ENCODE measurements at regions not wholly inside any gene's neighbourhood (a gene's known extent, or its start where the extent isn't known, plus 50 kb on each side); places are given as distances from the start of the nearest gene placed in this dataset.

DNA sequence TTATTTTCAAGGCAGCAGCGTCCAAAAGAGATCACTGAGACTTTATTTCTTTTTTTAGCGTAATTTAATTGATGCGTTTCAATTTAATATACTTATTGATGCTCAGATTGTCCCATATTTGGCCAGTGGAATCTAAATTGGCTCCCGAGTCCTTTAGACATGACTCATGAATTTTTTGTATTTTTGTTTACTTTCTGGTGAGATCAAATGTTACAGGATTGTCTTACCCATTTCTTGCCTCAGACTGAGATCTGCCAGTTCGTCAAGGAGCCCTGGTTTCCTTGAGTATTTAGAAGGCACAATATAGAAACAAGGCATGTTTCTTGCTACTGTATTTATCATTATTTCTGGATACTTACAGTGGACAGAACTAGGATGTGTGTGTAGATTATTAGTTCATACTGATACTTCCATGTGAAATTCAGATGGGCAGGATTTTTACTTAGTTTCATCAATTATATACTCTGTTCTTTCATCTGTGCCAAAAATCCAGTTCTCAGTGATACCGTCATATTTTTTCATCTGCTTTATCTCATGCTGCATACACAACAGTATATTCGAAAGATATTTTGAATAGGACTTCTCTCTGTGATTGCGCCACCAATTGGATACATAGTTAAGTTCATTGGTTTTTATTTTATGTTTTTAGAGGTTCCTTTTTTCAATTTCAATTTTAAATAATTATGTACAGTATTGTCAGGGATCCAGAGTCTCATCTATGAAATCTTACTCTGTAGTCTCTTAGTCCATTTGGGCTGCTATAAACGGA, 436.9 kb upstream of the C2CD4B start:
- Mint-ChIP-seq H3K4me3 (no peak overlapping the region), H3K27ac (no peak overlapping the region), H3K36me3 (no peaks in the 10 kb centered on the region), H3K4me1 (ENCODE audit: low read depth) (no peaks in the 10 kb centered on the region), H3K27me3 (peaks cover 2% of the 10 kb centered on the region), H3K9me3 (ENCODE audit: low read depth) (no peaks in the 10 kb centered on the region)

DNA sequence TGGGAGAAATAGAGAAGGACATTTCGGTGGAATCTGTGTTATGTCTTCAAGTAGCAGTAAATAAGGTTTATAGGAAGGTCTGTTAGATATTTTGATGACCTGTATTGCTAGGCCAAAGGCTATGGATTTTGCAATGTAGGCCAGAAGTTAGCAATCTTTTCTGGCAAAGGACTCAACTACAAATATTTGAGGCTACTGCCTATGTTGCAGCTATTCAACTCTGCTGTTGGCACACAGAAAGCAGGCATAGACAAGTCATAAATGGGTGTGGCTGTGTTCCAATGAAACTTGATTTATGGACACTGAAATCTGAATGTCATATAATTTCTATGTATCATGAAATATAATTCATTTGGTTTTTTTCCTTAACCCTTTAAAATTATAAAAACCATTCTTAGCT, 438.7 kb upstream of the C2CD4B start:
- Mint-ChIP-seq H3K4me3 (no peak overlapping the region), H3K27me3 (peaks cover 3% of the 10 kb centered on the region), H3K36me3 (no peaks in the 10 kb centered on the region), H3K9me3 (ENCODE audit: low read depth) (no peaks in the 10 kb centered on the region), H3K4me1 (ENCODE audit: low read depth) (no peaks in the 10 kb centered on the region), H3K27ac (no peak overlapping the region)

DNA sequence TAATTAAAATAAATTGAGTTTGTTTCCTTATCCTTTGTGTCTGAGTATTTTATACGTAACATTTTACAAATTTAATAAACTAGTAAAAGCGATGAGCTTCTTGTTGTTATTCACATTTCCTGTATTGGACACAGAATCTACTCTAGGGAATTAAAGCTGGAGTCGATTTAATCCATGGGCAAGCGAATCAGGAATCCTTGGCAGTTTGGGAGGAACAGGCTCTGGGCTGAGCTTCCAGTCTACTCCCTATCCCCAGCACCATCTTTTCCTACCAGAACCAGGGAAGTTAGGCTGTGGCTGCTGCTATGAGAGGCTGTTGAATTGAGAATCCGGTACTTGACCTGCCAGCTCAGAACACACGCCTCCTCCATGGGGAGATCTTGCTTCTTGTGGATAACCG, 437.3 kb upstream of the TPM1 start:
- Mint-ChIP-seq H3K36me3 (no peaks in the 10 kb centered on the region), H3K27ac (no peak overlapping the region), H3K4me1 (ENCODE audit: low read depth) (no peaks in the 10 kb centered on the region), H3K9me3 (ENCODE audit: low read depth) (no peaks in the 10 kb centered on the region), H3K4me3 (no peak overlapping the region), H3K27me3 (peaks cover 2% of the 10 kb centered on the region)

DNA sequence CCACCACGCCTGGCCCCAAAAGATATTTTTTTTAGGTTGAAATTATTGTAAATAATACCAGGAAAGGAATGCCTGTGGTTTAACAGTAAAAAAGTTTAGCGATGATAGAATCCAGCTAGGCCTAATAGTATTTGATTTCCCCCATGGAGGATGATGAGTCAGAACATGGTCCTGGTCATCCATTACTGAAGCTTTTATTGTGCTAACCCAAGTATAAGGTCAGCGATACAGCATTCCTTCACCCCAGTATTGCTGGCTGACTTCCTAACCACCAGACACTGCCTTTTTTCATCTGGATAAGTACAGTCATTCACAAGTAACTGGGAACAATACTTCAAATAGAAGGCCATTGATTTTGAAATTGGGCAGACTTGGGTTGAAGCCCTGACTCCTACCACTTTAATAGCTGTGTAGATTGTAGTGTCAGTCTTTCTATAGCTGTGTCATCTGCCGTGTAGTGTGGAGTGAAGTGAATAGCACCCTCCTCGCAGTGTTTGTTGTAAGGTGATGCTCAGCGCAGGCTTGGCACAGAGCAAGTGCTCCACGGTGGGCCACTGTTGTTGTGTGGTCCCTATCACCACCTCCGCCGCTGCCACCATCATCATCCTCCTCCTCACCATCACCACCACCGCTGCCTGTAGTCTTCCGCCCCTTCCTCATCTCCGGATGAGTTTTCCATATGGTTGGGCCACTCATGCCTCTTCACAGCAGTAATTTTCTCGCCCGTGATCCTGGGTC, 436.0 kb upstream of the TPM1 start:
- Mint-ChIP-seq H3K4me3 (no peak overlapping the region), H3K27me3 (peaks cover 3% of the 10 kb centered on the region), H3K4me1 (ENCODE audit: low read depth) (no peaks in the 10 kb centered on the region), H3K27ac (no peak overlapping the region), H3K36me3 (no peaks in the 10 kb centered on the region), H3K9me3 (ENCODE audit: low read depth) (no peaks in the 10 kb centered on the region)

DNA sequence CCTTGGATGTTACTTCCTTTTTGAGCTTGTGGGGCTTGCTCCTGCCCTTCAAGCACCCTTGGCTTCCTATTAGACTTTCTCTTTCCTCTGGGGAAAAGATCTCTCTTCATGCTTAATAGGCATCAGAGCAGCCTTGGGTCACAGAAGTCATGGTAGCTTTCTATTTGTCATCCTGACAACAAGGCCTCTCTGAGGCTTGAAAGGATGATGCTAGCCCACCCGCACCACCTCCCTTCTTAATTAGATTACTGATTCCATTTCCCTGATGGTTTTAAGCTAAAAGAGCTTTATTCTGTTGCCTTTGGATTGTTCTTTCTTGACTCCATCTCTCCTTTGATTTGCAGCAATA, 435.5 kb upstream of the TPM1 start:
- Mint-ChIP-seq H3K4me3 (no peak overlapping the region), H3K36me3 (no peaks in the 10 kb centered on the region), H3K27ac (no peak overlapping the region), H3K27me3 (peaks cover 5% of the 10 kb centered on the region), H3K9me3 (ENCODE audit: low read depth) (no peaks in the 10 kb centered on the region), H3K4me1 (ENCODE audit: low read depth) (no peaks in the 10 kb centered on the region)

DNA sequence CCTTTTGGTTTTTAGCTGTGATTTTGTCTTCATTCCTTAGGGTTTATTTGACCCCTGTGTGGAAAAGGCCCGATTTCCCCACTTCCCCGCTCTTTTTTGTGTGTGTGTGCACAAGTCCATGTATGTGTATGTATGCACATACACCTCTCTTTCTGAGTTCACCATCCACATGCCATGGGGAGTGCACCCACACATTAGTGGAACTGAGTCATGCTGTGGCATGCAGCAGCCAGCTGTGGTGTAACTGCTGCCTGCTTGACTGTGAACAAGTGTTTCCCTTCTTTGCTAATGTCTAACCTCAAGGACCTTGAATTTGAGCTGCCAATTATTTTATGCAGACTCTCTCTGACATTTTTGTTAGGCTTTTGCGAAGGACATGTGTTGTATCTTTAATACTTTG, 434.9 kb upstream of the TPM1 start:
- Mint-ChIP-seq H3K27me3 (peaks cover 5% of the 10 kb centered on the region), H3K9me3 (ENCODE audit: low read depth) (no peaks in the 10 kb centered on the region), H3K36me3 (no peaks in the 10 kb centered on the region)

DNA sequence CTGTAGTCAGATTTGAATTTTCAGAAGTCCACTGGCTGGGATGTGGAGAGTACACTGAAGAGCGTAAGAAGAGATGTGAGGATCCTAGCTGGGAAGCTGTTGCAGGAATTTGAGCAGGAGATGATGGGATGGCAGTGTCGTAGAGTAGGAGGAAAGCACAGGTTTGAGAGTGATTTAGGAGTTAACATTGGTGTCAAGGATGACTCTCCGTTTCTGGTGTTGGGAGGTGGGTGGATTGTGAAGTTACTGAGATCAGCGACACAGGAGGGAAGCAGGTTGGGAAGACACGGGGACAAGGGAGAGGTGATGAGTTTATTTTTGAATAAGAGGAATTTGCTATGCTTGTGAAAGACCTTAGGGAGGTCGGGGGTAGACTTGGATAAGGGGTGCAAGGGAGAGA, 434.2 kb upstream of the TPM1 start:
- H3K4me1 Mint-ChIP-seq (ENCODE audit: low read depth): no peaks in the 10 kb centered on the region
- H3K27ac Mint-ChIP-seq: no peak overlapping the region
- H3K36me3 Mint-ChIP-seq: no peaks in the 10 kb centered on the region
- no peaks in the 10 kb centered on the region for H3K9me3 Mint-ChIP-seq (ENCODE audit: low read depth)
- peaks cover 5% of the 10 kb centered on the region for H3K27me3 Mint-ChIP-seq
- no peak overlapping the region for H3K4me3 Mint-ChIP-seq

More for the DNA sequence above, 434.9 kb upstream of the TPM1 start:
- H3K4me1 Mint-ChIP-seq (ENCODE audit: low read depth): no peaks in the 10 kb centered on the region
- H3K4me3 Mint-ChIP-seq: no peak overlapping the region
- H3K27ac Mint-ChIP-seq: no peak overlapping the region

DNA sequence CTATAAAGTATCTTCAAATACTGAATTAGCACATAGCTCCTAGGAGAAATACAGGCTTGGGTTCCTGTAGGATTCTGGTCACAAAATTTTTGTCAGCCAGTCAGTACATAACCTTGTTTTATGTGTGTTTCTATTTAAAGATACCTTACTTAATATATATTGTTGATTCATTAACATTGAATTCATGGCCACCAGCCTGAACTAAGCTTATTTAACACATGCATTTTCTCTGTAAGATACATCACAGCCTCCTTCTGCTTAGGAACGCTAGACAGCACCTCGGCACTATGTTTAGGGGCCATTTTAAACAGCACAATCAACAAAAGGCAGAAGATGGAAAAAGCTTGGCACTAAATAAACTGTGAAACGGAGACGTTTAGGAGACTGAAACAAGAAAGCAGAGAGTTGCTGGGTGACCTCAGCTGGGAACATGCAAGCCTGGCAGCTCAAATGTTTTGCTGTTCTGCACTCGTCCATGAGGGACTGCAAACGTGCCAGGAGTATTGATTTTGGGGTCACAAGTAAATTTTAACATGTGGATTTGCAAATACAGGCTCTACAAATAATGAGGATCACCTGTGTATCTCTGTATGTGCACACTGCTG, 432.2 kb upstream of the TPM1 start:
- Mint-ChIP-seq H3K27me3 (peaks cover 5% of the 10 kb centered on the region), H3K9me3 (ENCODE audit: low read depth) (no peaks in the 10 kb centered on the region), H3K4me3 (no peak overlapping the region), H3K27ac (no peak overlapping the region), H3K4me1 (ENCODE audit: low read depth) (no peaks in the 10 kb centered on the region), H3K36me3 (no peaks in the 10 kb centered on the region)

DNA sequence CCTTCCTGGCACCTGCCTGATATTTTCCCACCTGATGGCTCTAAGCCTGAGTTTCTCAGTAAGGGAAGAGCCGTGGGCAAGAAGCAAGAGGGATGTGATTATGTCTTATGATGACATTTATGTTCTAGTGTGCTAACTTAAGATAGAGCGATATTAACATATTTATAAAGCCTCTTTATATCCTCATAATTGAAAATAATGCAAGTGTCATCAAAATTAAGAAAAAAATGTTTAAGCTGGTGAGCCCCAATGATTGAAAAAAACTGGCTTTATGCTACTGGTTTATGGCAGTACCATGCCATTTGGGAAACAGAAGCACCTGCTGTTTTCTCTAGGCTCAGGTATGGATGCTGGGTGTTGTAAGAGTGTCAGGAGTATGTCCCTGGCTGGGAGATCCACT, 431.5 kb upstream of the TPM1 start:
- no peaks in the 10 kb centered on the region for H3K4me1 Mint-ChIP-seq (ENCODE audit: low read depth)
- peaks cover 5% of the 10 kb centered on the region for H3K27me3 Mint-ChIP-seq
- H3K36me3 Mint-ChIP-seq: no peaks in the 10 kb centered on the region
- H3K9me3 Mint-ChIP-seq (ENCODE audit: low read depth): no peaks in the 10 kb centered on the region
- H3K4me3 Mint-ChIP-seq: no peak overlapping the region
- no peak overlapping the region for H3K27ac Mint-ChIP-seq

DNA sequence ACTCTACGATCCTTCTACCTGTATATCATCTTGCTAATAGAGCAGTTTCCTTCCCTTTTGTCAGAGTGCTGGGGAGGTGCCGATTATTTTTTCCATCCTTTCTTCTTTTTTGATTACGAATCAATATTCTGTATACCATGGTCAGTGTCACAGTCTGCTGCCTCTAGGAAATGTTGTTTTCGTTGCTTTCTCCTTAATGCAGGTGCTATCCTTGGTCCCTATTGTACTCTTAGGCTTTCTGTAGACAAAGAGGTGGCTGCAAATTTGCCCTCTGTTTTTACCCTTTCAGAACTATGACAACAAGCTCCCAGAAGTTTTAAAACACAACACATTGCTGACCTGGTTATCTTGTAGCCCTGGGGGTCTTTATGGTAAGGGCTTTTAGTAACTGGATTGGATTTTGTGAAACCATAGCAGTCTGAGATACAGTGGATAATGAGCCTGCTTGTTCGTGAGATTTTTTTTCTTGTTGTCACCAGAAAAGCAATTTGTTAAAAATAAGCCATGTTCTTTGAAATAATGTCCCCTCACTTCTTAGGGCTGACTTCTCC, 430.3 kb upstream of the TPM1 start:
- Mint-ChIP-seq H3K27ac (no peak overlapping the region), H3K9me3 (ENCODE audit: low read depth) (no peaks in the 10 kb centered on the region), H3K27me3 (peaks cover 5% of the 10 kb centered on the region), H3K36me3 (no peaks in the 10 kb centered on the region), H3K4me3 (no peak overlapping the region), H3K4me1 (ENCODE audit: low read depth) (no peaks in the 10 kb centered on the region)

DNA sequence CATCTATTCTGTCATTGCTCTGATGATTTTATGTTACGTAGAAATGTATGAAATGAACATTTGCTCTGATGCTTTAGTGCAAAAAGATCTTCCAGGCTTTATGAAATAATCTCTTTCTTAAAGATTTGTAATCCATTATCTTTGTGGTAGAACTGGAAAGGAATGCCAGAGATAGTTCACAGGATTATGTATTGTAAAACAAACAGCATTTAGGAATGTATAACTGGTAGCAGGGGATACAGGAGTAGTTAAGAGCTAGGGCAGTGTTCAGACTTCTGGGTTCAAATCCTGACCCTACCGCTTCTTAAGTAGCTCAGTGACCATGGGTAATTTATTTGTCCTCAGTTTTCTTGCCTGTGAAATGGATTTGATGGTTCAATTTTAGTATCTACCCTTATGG, 429.8 kb upstream of the TPM1 start:
- H3K27ac Mint-ChIP-seq: no peak overlapping the region
- no peaks in the 10 kb centered on the region for H3K4me1 Mint-ChIP-seq (ENCODE audit: low read depth)
- H3K9me3 Mint-ChIP-seq (ENCODE audit: low read depth): no peaks in the 10 kb centered on the region
- H3K4me3 Mint-ChIP-seq: no peak overlapping the region
- H3K36me3 Mint-ChIP-seq: no peaks in the 10 kb centered on the region
- peaks cover 5% of the 10 kb centered on the region for H3K27me3 Mint-ChIP-seq

DNA sequence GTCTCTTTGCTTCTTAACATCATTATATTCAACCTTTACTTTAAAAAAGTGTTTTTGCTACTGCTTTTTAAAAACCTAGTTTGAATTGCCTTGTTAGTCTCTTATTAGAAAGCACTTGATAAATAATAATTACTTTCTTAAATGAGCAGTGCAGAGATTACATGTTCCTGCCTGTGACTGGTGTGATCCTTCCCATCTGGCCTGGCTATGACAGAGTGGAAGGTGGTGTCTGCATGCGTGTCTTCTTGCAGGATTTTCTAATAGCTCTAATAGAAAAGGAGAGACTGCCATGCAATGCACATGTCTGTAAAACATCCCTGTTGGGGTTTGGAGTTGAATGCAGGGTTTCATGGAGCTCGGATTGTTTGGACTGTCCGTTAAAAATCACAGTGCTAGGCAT, 425.8 kb upstream of the TPM1 start:
- no peaks in the 10 kb centered on the region for H3K9me3 Mint-ChIP-seq (ENCODE audit: low read depth)
- no peaks in the 10 kb centered on the region for H3K36me3 Mint-ChIP-seq
- no peak overlapping the region for H3K4me3 Mint-ChIP-seq
- no peaks in the 10 kb centered on the region for H3K4me1 Mint-ChIP-seq (ENCODE audit: low read depth)
- H3K27me3 Mint-ChIP-seq: peaks cover 1% of the 10 kb centered on the region
- no peak overlapping the region for H3K27ac Mint-ChIP-seq

DNA sequence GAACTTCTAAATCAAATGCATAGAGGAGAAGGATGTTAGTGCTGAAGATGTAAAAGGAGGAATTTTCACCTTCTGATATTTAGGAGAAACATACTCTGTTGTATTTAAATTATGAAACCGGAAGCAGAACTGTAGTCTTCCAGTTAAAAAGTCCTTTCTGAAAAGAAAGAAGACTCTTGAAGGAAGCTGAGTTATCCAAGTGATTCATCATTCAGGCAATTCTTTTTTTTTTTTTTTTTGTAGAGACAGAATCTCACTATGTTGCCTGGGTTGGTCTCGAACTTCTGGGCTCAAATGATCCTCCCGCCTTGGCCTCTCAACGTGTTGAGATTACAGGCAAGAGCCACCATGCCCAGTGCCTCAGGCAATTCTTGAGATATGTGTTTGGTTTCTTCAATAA, 424.8 kb upstream of the TPM1 start:
- no peak overlapping the region for H3K27ac Mint-ChIP-seq
- no peaks in the 10 kb centered on the region for H3K9me3 Mint-ChIP-seq (ENCODE audit: low read depth)

DNA sequence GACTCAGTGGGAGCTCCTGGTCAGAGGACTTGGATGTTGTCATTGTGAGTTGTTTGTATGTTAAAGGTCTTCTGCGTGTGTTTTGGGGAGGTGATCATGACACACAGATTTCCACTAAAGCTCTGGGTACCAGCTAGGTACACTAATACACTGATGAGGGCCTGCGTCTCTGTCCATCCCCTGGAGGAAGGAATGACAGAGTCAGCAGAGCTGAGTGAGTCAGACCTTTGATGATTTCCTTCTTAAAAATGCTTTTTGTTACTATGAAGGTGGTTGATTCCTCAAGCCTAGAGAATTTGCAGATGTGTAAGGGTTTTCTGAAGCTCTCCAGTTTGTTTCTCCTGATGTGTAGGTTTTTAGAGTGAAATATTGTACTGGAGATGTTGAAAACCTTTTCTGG, 424.1 kb upstream of the TPM1 start:
- H3K27ac Mint-ChIP-seq: no peak overlapping the region
- H3K9me3 Mint-ChIP-seq (ENCODE audit: low read depth): no peaks in the 10 kb centered on the region
- H3K27me3 Mint-ChIP-seq: no peaks in the 10 kb centered on the region
- H3K36me3 Mint-ChIP-seq: no peaks in the 10 kb centered on the region
- H3K4me3 Mint-ChIP-seq: no peak overlapping the region
- no peaks in the 10 kb centered on the region for H3K4me1 Mint-ChIP-seq (ENCODE audit: low read depth)

More for the DNA sequence above, 424.8 kb upstream of the TPM1 start:
- Mint-ChIP-seq H3K27me3 (no peaks in the 10 kb centered on the region), H3K36me3 (no peaks in the 10 kb centered on the region), H3K4me3 (no peak overlapping the region), H3K4me1 (ENCODE audit: low read depth) (no peaks in the 10 kb centered on the region)

DNA sequence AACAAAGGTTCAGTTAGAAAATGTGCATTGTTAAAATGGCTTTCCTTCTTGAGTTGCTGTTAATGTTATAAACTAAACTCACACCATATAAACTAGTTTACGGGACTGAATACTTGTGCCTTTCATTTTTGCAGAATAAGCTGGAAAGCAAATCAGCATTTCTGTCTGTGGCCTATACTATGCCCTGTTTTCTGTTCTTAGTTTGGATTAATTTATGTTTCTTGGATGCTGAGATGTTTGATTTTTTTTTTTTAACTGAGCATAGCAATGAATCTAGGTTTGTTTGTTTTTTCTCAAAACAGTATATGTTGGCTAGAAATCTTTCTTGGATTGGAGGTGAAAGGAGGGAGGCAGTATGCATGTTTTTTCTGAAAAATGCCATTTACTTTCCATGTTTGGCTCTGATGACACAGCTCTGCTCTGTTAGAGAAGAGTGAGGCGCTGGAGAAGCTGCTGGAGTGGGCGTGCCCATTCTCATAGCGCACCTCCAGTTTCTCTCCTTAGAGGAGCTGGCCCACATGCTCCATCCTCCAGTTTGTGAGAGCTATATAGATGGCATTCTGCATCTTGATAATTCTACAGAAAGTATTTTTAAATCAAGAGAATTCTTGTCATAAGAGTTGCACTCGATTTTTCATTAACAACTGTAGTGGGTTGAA, 423.6 kb upstream of the TPM1 start:
- no peaks in the 10 kb centered on the region for H3K4me1 Mint-ChIP-seq (ENCODE audit: low read depth)
- no peak overlapping the region for H3K27ac Mint-ChIP-seq
- no peaks in the 10 kb centered on the region for H3K27me3 Mint-ChIP-seq
- H3K4me3 Mint-ChIP-seq: no peak overlapping the region
- no peaks in the 10 kb centered on the region for H3K36me3 Mint-ChIP-seq
- H3K9me3 Mint-ChIP-seq (ENCODE audit: low read depth): no peaks in the 10 kb centered on the region

All from activated naive CD8-positive, alpha-beta T cell (primary cell).